GM19328 (cell line): ENCODE measurements at regions not wholly inside any gene's neighbourhood (a gene's known extent, or its start where the extent isn't known, plus 50 kb on each side); places are given as distances from the start of the nearest gene placed in this dataset.

Source experiments
- ATAC-seq: cut with Tn5 transposase; IDR thresholded peaks from one replicate; pipeline ENCODE4 v1.9.1; 2021; ENCODE audit warnings: mild to moderate bottlenecking, moderate library complexity; ENCODE audit not compliant: unreplicated experiment

- no peak for ATAC-seq
Measured at GRCh38 chr3:153596401-153596800, 434.4 kb downstream of the RAP2B start.

GRCh38 chr3:153599685-153600084 is 437.7 kb downstream of the RAP2B start:
- no peak for ATAC-seq

- no peak for ATAC-seq
Measured at GRCh38 chr3:153600896-153601295, 438.9 kb downstream of the RAP2B start.

- no peak for ATAC-seq
Measured at GRCh38 chr3:153601374-153601853, 439.4 kb downstream of the RAP2B start.

GRCh38 chr3:153602801-153603200 is 440.8 kb downstream of the RAP2B start:
- ATAC-seq, result no peak

GRCh38 chr3:153614140-153614539 is 452.1 kb downstream of the RAP2B start:
- no peak for ATAC-seq

- ATAC-seq, result no peak
Measured at GRCh38 chr3:153614563-153614962, 452.5 kb downstream of the RAP2B start.

GRCh38 chr3:153615863-153616262 is 453.8 kb downstream of the RAP2B start:
- no peak for ATAC-seq

- no peak for ATAC-seq
Measured at GRCh38 chr3:153617463-153617862, 455.4 kb downstream of the RAP2B start.

- ATAC-seq, result no peak
Measured at GRCh38 chr3:153618176-153618575, 456.1 kb downstream of the RAP2B start.

- no peak for ATAC-seq
Measured at GRCh38 chr3:153619268-153619667, 457.2 kb downstream of the RAP2B start.

GRCh38 chr3:153621953-153622352 is 459.9 kb downstream of the RAP2B start:
- ATAC-seq, result peak; percentile 96

GRCh38 chr3:153623834-153624233 is 461.8 kb downstream of the RAP2B start:
- ATAC-seq, result no peak

- ATAC-seq, result no peak
Measured at GRCh38 chr3:153624310-153625030, 462.4 kb downstream of the RAP2B start.

- ATAC-seq, result no peak
Measured at GRCh38 chr3:153625506-153625905, 463.5 kb downstream of the RAP2B start.

GRCh38 chr3:153626158-153626557 is 464.1 kb downstream of the RAP2B start:
- no peak for ATAC-seq

- ATAC-seq, result no peak
Measured at GRCh38 chr3:153628591-153628990, 466.6 kb downstream of the RAP2B start.

- no peak for ATAC-seq
Measured at GRCh38 chr3:153629148-153629547, 467.1 kb downstream of the RAP2B start.

GRCh38 chr3:153631102-153631501 is 469.1 kb downstream of the RAP2B start:
- no peak for ATAC-seq

- no peak for ATAC-seq
Measured at GRCh38 chr3:153631664-153632063, 469.6 kb downstream of the RAP2B start.

GRCh38 chr3:153633407-153633806 is 471.4 kb downstream of the RAP2B start:
- ATAC-seq, result no peak

GRCh38 chr3:153634683-153635082 is 472.7 kb downstream of the RAP2B start:
- no peak for ATAC-seq

- ATAC-seq, result no peak
Measured at GRCh38 chr3:153639631-153640030, 477.6 kb downstream of the RAP2B start.
